IMR-90 (cell line): ENCODE measurements at regions not wholly inside any gene's neighbourhood (a gene's known extent, or its start where the extent isn't known, plus 50 kb on each side); places are given as distances from the start of the nearest gene placed in this dataset.
"Not testable (repeated sequence)": the region's sequence is repeated elsewhere in the genome, so short reads cannot be mapped to it uniquely, and the experiment has no call there.

Experiments
- BHLHE40 ChIP-seq: fragments of 150-350 bp; IDR thresholded peaks from 2 replicates; pipeline ENCODE4 v1.6.1; 2016; ENCODE audit warnings: mild to moderate bottlenecking, low read depth, low read length
- CEBPB ChIP-seq: IDR thresholded peaks from 2 replicates; pipeline ENCODE4 v1.6.1; 2012; ENCODE audit warnings: low read depth, low read length, improper control_type of control experiment
- FOS ChIP-seq: fragments of 150-350 bp; IDR thresholded peaks from 2 replicates; pipeline ENCODE4 v1.6.1; 2016; ENCODE audit warnings: low read depth, low read length
- MAFK ChIP-seq: IDR thresholded peaks from 2 replicates; pipeline ENCODE4 v1.6.1; 2012; ENCODE audit warnings: low read depth, low read length, improper control_type of control experiment
- MAZ ChIP-seq: IDR thresholded peaks from 2 replicates; pipeline ENCODE4 v1.6.1; 2012; ENCODE audit warnings: low read depth, mild to moderate bottlenecking, low read length, improper control_type of control experiment, moderate library complexity, borderline replicate concordance
- MXI1 ChIP-seq: IDR thresholded peaks from 2 replicates; pipeline ENCODE4 v1.6.1; 2012; ENCODE audit warnings: low read depth, mild to moderate bottlenecking, low read length, moderate library complexity, borderline replicate concordance
- POLR2A ChIP-seq: IDR thresholded peaks from 2 replicates; pipeline ENCODE4 v1.6.1; 2012; ENCODE audit warnings: mild to moderate bottlenecking, low read depth, low read length
- RAD21 ChIP-seq: IDR thresholded peaks from 2 replicates; pipeline ENCODE4 v1.6.1; 2012; ENCODE audit warnings: low read length, improper control_type of control experiment
- RCOR1 ChIP-seq: IDR thresholded peaks from 2 replicates; pipeline ENCODE4 v1.6.1; 2012; ENCODE audit warnings: mild to moderate bottlenecking, low read length, improper control_type of control experiment; ENCODE audit not compliant: insufficient replicate concordance
- RFX5 ChIP-seq: IDR thresholded peaks from 2 replicates; pipeline ENCODE4 v1.8.0; 2012; ENCODE audit warnings: low read depth, mild to moderate bottlenecking, low read length, moderate library complexity
- SMC3 ChIP-seq: fragments of 150-350 bp; IDR thresholded peaks from 2 replicates; pipeline ENCODE4 v1.6.1; 2016; ENCODE audit warnings: low read depth, mild to moderate bottlenecking, antibody characterized with exemption, low read length, moderate library complexity
- TF ChIP-seq, protein P1 (sequence below): conservative IDR thresholded peaks from 2 replicates; pipeline ENCODE4 v1.5.1; 2012; ENCODE audit warnings: mild to moderate bottlenecking, low read depth, low read length, improper control_type of control experiment
- TF ChIP-seq, protein P2 (sequence below): fragments of 150-350 bp; IDR thresholded peaks from 2 replicates; pipeline ENCODE4 v1.6.1; 2017; ENCODE audit warnings: mild to moderate bottlenecking, antibody characterized with exemption, low read length, low read depth

DNA sequence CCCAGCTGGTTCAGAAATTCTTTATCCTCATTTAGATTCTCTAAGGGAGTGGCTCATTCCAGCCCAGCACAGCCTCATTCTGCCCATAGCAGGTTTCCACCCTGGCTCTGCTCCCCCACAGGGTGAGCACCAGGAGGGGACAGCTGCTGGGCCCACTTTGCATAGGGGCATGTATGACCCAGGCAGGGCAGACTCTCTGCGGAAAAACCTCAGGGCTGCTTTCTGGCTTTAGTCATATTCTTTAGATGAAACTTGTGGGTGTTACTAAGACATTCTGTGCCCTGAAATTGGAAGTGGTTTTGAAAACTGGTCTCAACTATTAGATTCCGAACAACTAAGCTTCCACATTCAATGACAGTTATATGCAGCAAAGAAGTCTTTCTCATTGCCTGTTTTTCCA, 183.9 kb downstream of the TP53TG3F start:
- TF ChIP-seq MAFK, POLR2A, SMC3, MAZ, CEBPB, RAD21, FOS, BHLHE40, MXI1, RCOR1, RFX5: not testable (repeated sequence)
- TF ChIP-seq, protein P1, sequence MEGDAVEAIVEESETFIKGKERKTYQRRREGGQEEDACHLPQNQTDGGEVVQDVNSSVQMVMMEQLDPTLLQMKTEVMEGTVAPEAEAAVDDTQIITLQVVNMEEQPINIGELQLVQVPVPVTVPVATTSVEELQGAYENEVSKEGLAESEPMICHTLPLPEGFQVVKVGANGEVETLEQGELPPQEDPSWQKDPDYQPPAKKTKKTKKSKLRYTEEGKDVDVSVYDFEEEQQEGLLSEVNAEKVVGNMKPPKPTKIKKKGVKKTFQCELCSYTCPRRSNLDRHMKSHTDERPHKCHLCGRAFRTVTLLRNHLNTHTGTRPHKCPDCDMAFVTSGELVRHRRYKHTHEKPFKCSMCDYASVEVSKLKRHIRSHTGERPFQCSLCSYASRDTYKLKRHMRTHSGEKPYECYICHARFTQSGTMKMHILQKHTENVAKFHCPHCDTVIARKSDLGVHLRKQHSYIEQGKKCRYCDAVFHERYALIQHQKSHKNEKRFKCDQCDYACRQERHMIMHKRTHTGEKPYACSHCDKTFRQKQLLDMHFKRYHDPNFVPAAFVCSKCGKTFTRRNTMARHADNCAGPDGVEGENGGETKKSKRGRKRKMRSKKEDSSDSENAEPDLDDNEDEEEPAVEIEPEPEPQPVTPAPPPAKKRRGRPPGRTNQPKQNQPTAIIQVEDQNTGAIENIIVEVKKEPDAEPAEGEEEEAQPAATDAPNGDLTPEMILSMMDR, result not testable (repeated sequence)
- TF ChIP-seq, protein P2, sequence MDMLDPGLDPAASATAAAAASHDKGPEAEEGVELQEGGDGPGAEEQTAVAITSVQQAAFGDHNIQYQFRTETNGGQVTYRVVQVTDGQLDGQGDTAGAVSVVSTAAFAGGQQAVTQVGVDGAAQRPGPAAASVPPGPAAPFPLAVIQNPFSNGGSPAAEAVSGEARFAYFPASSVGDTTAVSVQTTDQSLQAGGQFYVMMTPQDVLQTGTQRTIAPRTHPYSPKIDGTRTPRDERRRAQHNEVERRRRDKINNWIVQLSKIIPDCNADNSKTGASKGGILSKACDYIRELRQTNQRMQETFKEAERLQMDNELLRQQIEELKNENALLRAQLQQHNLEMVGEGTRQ, result not testable (repeated sequence)
